ENCODE measurements at regions not wholly inside any gene's neighbourhood (a gene's known extent, or its start where the extent isn't known, plus 50 kb on each side); places are given as distances from the start of the nearest gene placed in this dataset.

GRCh38 chr11:19558189-19558986 is 154.2 kb upstream of the NAV2 start:
- no peak for DNase-seq

- DNase-seq, result peak; percentile 43
Measured at GRCh38 chr11:19557720-19558140, 154.9 kb upstream of the NAV2 start.

GRCh38 chr11:19557185-19557584 is 155.5 kb upstream of the NAV2 start:
- no peak for DNase-seq

GRCh38 chr11:19555266-19555665 is 157.4 kb upstream of the NAV2 start:
- no peak for DNase-seq

- DNase-seq, result peak; percentile 43
Measured at GRCh38 chr11:19553683-19554333, 158.8 kb upstream of the NAV2 start.

GRCh38 chr11:19552656-19553260 is 159.9 kb upstream of the NAV2 start:
- DNase-seq, result no peak

- DNase-seq, result no peak
Measured at GRCh38 chr11:19552161-19552560, 160.5 kb upstream of the NAV2 start.

GRCh38 chr11:19551457-19551856 is 161.2 kb upstream of the NAV2 start:
- DNase-seq, result no peak

GRCh38 chr11:19547044-19547443 is 165.6 kb upstream of the NAV2 start:
- no peak for DNase-seq

GRCh38 chr11:19546325-19546724 is 166.3 kb upstream of the NAV2 start:
- DNase-seq, result no peak

- DNase-seq, result no peak
Measured at GRCh38 chr11:19541521-19542049, 171.1 kb upstream of the NAV2 start.

GRCh38 chr11:19539861-19540260 is 172.8 kb upstream of the NAV2 start:
- DNase-seq, result no peak

- no peak for DNase-seq
Measured at GRCh38 chr11:19537803-19538453, 174.7 kb upstream of the NAV2 start.

GRCh38 chr11:19536131-19536530 is 176.5 kb upstream of the NAV2 start:
- DNase-seq, result no peak

- no peak for DNase-seq
Measured at GRCh38 chr11:19530505-19530904, 182.1 kb upstream of the NAV2 start.

- no peak for DNase-seq
Measured at GRCh38 chr11:19526119-19526518, 186.5 kb upstream of the NAV2 start.

- DNase-seq, result no peak
Measured at GRCh38 chr11:19525714-19526113, 186.9 kb upstream of the NAV2 start.

- no peak for DNase-seq
Measured at GRCh38 chr11:19525276-19525675, 187.4 kb upstream of the NAV2 start.

- DNase-seq, result no peak
Measured at GRCh38 chr11:19524171-19524671, 188.4 kb upstream of the NAV2 start.

- no peak for DNase-seq
Measured at GRCh38 chr11:19520681-19521080, 192.0 kb upstream of the NAV2 start.

GRCh38 chr11:19519912-19520641 is 192.6 kb upstream of the NAV2 start:
- DNase-seq, result no peak

GRCh38 chr11:19519353-19519752 is 193.3 kb upstream of the NAV2 start:
- no peak for DNase-seq
